ENCODE measurements at regions not wholly inside any gene's neighbourhood (a gene's known extent, or its start where the extent isn't known, plus 50 kb on each side); places are given as distances from the start of the nearest gene placed in this dataset.

GRCh38 chr12:28130625-28131598, 59.3 kb upstream of the CCDC91 start:
- DNase-seq = no peak
- no peak for TF ChIP-seq CTCF (IDR thresholded peaks at IDR 0.05; ENCODE audit: low read depth, low read length)
- H3K9me3 ChIP-seq = no peaks in the 10 kb centered on the region
- H3K4me1 ChIP-seq = no peaks in the 10 kb centered on the region
- no peaks in the 10 kb centered on the region for H3K36me3 ChIP-seq
- no peak overlapping the region for H3K4me3 ChIP-seq (ENCODE audit: low read depth, low read length)
- H3K27me3 ChIP-seq = no peaks in the 10 kb centered on the region; the same call in 1 of the 2 replicates

GRCh38 chr12:28132398-28132797, 57.9 kb upstream of the CCDC91 start:
- H3K27me3 ChIP-seq = no peaks in the 10 kb centered on the region; the same call in 1 of the 2 replicates
- no peak for DNase-seq
- TF ChIP-seq CTCF (IDR thresholded peaks at IDR 0.05; ENCODE audit: low read depth, low read length) = no peak
- no peak overlapping the region for H3K4me3 ChIP-seq (ENCODE audit: low read depth, low read length)
- no peaks in the 10 kb centered on the region for H3K36me3 ChIP-seq
- H3K9me3 ChIP-seq = no peaks in the 10 kb centered on the region
- no peaks in the 10 kb centered on the region for H3K4me1 ChIP-seq

- no peak for DNase-seq
- Histone ChIP-seq H3K36me3 (no peaks in the 10 kb centered on the region), H3K27me3 (no peaks in the 10 kb centered on the region; the same call in 1 of the 2 replicates), H3K9me3 (no peaks in the 10 kb centered on the region), H3K4me3 (ENCODE audit: low read depth, low read length) (no peak overlapping the region), H3K4me1 (no peaks in the 10 kb centered on the region)
- no peak for TF ChIP-seq CTCF (IDR thresholded peaks at IDR 0.05; ENCODE audit: low read depth, low read length)
Measured at GRCh38 chr12:28135801-28136439, 54.3 kb upstream of the CCDC91 start.

- DNase-seq = no peak
- H3K4me1 ChIP-seq = no peaks in the 10 kb centered on the region
- no peaks in the 10 kb centered on the region for H3K9me3 ChIP-seq
- H3K27me3 ChIP-seq = no peaks in the 10 kb centered on the region; the same call in 1 of the 2 replicates
- H3K36me3 ChIP-seq = no peaks in the 10 kb centered on the region
- no peak for TF ChIP-seq CTCF (IDR thresholded peaks at IDR 0.05; ENCODE audit: low read depth, low read length)
- no peak overlapping the region for H3K4me3 ChIP-seq (ENCODE audit: low read depth, low read length)
Measured at GRCh38 chr12:28137414-28137813, 52.8 kb upstream of the CCDC91 start.

GRCh38 chr12:28140404-28140803, 49.9 kb upstream of the CCDC91 start:
- Histone ChIP-seq H3K4me1 (no peaks in the 10 kb centered on the region), H3K4me3 (ENCODE audit: low read depth, low read length) (no peak overlapping the region), H3K36me3 (no peaks in the 10 kb centered on the region), H3K9me3 (no peaks in the 10 kb centered on the region), H3K27me3 (no peaks in the 10 kb centered on the region; the same call in 1 of the 2 replicates)
- no peak for TF ChIP-seq CTCF (IDR thresholded peaks at IDR 0.05; ENCODE audit: low read depth, low read length)
- DNase-seq = no peak

Data from BE2C (cell line).